ES-I3 (cell line): ENCODE measurements at regions not wholly inside any gene's neighbourhood (a gene's known extent, or its start where the extent isn't known, plus 50 kb on each side); places are given as distances from the start of the nearest gene placed in this dataset.
"Not testable (repeated sequence)": the region's sequence is repeated elsewhere in the genome, so short reads cannot be mapped to it uniquely, and the experiment has no call there.

Source experiments
- H3K36me3 ChIP-seq: 2 replicates; pipeline ENCODE4 v1.6.1; 2013; ENCODE audit warnings: mild to moderate bottlenecking, low read length, control low read depth, moderate library complexity; ENCODE audit not compliant: insufficient read depth
- H3K4me1 ChIP-seq: 2 replicates; pipeline ENCODE4 v1.6.1; 2013; ENCODE audit warnings: mild to moderate bottlenecking, control low read depth, low read length; ENCODE audit not compliant: insufficient read depth
- H3K9ac ChIP-seq: 2 replicates; pipeline ENCODE4 v1.6.1; 2013; ENCODE audit warnings: low read depth, mild to moderate bottlenecking, low read length, moderate library complexity
- H3K9me3 ChIP-seq: 2 replicates; pipeline ENCODE4 v1.6.1; 2013; ENCODE audit warnings: mild to moderate bottlenecking, low read length, moderate library complexity; ENCODE audit not compliant: control insufficient read depth, insufficient read depth

DNA sequence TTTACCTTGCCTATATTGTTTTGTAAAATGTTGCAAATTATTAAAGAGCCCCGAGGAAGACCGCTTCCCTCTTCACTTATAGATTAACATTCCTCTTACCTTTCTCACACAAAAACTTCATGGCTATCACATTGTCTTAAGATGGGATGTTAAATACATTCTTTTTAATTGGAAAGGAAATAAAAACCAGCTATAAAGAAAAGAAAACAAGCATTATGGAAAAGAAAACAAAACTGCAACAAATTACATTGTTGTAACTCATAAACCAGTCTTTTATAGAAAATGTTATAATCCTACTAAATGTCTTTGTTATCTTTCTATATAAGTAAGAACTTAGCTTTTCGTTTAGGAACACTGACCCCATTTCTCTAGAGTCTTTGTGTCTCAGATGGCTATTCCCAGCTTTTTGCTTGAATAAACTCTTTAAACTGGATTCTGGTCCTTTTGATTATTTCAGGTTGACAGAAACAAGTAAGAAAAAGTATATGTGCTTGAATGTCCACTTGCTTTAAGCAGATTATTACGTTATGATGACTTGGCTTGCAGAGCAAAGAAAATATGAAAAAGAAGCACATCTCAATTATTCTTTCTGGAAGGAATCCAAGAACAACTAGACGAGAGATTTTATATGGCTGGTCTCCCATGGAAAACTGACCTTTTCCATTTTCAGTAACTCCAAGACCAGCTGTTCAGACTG is 128.2 kb downstream of the AKR1D1 start:
- Histone ChIP-seq H3K9me3 (peaks cover 6% of the 10 kb centered on the region), H3K4me1 (peaks cover 30% of the 10 kb centered on the region), H3K9ac (no peak overlapping the region), H3K36me3 (no peaks in the 10 kb centered on the region)

DNA sequence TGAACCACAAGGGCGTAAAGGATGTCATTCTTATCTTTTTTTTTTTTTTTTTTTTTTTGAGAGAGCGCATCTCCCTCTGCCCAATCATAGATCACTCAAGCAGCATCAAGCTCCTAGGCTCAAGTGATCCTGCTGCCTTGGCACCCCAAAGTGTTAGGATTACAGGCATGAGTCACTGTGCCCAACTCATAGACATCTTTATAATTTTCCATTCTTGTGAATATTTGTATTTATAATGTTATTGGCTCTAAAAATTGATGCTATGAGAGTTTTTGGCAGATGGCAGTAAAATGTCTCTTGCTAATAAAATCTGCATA is 128.7 kb downstream of the AKR1D1 start:
- Histone ChIP-seq H3K9ac (no peak overlapping the region), H3K4me1 (peaks cover 30% of the 10 kb centered on the region), H3K36me3 (no peaks in the 10 kb centered on the region), H3K9me3 (peaks cover 11% of the 10 kb centered on the region)

DNA sequence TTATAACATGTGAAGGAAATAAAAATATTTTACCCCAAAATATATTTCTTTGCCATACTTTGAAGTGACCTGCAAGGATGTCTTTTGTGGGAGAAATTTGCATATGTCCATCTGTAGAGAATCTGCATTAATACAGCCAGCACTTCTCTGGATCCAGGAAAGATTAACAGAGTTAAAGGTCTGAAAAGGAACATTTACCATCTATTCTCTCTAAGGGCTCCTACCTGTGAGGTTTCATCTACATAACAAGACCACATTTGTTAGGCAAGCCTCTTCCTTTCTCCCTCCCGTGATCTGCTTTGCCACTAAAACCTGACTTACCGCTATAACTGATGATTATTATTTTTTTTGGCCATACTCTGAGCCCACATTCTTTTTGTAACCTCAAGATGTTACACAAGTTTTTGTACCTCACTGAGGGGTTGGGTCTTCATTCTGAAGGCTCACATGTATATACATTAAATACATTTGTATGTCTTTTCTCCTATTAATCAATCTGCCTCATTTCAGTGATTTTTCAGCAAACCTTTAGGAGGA is 129.4 kb downstream of the AKR1D1 start:
- Histone ChIP-seq H3K4me1 (peaks cover 30% of the 10 kb centered on the region), H3K36me3 (no peaks in the 10 kb centered on the region), H3K9ac (no peak overlapping the region), H3K9me3 (peaks cover 14% of the 10 kb centered on the region)

DNA sequence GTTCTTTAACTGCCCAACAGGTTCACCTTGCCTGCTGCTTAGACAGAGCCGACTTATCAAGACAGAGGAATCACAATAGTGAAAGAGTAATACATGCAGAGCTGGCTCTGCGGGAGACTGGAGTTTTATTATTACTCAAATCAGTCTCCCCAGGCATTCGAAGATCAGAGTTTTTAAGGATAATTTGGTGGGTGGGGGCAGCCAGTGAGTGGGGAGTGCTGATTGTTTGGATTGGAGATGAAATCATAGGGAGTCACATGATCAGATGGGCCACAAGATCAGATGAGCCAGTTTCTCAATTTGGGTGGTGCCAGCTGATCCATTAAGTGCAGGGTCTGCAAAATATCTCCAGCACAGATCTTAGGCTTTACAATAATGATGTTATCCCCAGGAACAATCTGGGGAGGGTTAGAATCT is 131.3 kb downstream of the AKR1D1 start:
- H3K4me1 ChIP-seq = peaks cover 30% of the 10 kb centered on the region
- H3K9ac ChIP-seq = no peak overlapping the region

DNA sequence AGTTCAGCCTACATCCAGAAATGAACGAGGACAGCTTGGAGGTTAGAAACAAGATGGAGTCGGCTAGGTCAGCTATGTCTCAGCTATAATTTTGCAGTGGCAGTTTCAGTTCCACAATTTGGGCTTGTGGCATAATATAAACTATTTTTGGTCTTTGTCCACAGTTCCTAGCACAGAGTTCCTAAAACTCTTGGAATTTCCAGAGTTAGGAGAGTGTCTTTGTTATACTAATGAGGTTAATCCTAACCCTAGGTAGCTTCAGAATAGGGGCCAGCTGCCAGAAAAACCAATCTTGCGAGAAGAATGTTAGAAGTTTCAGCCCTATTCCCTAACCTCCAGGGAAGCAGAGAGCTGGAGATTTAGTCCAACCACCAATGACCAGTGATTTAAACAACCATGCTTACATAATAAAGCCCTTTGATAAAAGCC is 131.9 kb downstream of the AKR1D1 start:
- H3K9ac ChIP-seq = no peak overlapping the region
- no peaks in the 10 kb centered on the region for H3K36me3 ChIP-seq
- H3K9me3 ChIP-seq = peaks cover 17% of the 10 kb centered on the region
- H3K4me1 ChIP-seq = peaks cover 28% of the 10 kb centered on the region

More for the DNA sequence above, 131.3 kb downstream of the AKR1D1 start:
- peaks cover 17% of the 10 kb centered on the region for H3K9me3 ChIP-seq
- H3K36me3 ChIP-seq = no peaks in the 10 kb centered on the region

DNA sequence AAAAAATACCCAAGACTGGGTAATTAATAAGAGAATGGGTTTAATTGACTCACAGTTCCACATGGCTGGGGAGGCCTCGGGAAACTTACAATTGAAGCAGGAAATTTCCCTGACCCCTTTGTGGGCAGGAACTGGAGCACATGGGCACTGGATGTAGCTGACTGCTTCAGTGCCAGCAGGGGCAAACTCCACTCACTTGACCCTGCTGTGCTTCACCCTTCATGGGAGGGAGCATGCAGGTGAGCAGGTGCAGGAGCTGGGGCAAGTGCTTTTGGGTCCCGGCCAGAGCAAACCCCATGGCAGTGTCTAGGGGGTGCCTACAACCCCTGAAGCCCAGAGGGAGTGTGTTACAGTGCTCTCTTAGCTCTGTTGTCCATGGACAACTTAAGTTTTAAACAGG is 132.6 kb downstream of the AKR1D1 start:
- H3K36me3 ChIP-seq = no peaks in the 10 kb centered on the region
- H3K9me3 ChIP-seq = peaks cover 17% of the 10 kb centered on the region
- peaks cover 22% of the 10 kb centered on the region for H3K4me1 ChIP-seq
- no peak overlapping the region for H3K9ac ChIP-seq

DNA sequence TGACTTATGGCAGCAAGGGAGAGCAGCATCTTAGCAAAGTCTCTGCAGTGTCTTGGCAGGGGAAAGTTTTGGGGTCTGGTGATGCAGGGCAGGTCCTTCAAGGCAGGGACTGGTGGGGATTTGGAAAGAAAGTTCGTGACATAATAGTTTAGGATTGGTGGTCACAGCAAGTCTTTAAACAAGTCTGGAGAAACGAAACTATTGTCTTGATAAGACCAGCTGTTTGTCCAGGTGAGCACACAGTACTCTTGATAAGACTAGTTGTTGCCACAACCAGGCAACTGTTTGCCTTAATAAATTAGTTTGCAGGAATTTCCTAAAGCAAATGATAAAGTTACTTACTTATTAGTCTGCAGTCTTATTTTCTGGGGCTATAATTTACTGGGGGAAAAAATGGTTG is 136.1 kb downstream of the AKR1D1 start:
- peaks cover 10% of the 10 kb centered on the region for H3K4me1 ChIP-seq
- H3K9ac ChIP-seq = no peak overlapping the region
- no peaks in the 10 kb centered on the region; the same call in 1 of the 2 replicates for H3K36me3 ChIP-seq
- H3K9me3 ChIP-seq = peaks cover 44% of the 10 kb centered on the region

DNA sequence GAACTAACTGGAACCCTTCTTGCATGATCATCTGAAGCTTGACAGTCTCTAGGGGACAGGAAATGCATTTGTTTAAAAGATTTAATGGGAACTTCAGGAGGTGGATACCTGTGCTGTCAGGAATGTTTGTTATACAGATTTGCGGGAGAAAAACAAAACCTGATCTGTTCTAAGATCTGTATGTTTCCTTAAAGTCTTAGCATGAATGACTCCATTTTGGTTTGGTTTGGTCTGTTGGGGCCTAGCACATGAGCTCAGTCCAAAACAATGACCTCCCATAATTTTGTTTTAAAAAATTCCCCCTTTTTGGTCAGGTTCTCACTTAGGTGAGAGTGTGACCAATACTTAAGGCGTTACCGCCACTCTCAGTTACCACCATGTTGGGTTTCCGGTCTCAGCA is 138.7 kb downstream of the AKR1D1 start:
- Histone ChIP-seq H3K36me3 (peaks cover 6% of the 10 kb centered on the region; the same call in 1 of the 2 replicates), H3K9ac (no peak overlapping the region), H3K9me3 (peaks cover 51% of the 10 kb centered on the region), H3K4me1 (no peaks in the 10 kb centered on the region)

DNA sequence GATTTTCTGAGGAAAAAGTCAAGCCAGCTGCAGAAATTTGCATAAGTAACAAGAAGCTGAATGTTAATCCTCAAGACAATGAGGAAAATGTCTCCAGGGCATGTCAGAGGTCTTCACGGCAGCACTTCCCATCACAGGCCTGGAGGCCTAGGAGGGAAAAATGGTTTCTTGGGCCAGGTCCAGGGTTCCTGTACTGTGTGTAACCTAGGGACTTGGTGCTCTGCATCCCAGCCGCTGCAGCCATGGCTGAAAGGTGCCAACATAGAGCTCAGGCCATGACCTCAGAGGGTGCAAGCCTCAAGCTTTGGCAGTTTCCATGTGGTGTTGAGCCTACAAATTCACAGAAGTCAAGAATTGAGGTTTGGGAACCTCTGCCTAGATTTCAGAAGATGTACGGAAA is 144.1 kb downstream of the AKR1D1 start:
- not testable (repeated sequence) for H3K36me3 ChIP-seq, H3K4me1 ChIP-seq, H3K9ac ChIP-seq
- peaks cover 78% of the 10 kb centered on the region for H3K9me3 ChIP-seq

DNA sequence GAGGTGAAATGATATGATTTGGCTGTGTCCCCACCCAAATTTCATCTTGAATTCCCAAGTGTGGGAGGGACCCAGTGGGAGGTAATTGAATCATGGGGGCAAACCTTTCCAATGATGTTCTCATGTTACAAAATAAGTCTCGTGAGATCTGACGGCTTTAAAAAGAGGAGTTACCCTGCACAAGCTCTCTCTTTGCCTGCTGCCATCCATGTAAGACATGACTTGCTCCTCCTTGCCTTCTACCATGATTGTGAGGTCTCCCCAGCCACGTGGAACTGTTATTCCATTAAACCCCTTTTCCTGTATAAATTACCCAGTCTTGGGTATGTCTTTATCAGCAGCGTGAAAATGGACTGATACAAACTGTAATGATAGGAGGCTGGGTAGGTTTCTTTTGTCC is 145.1 kb downstream of the AKR1D1 start:
- H3K9me3 ChIP-seq = peaks cover 69% of the 10 kb centered on the region

DNA sequence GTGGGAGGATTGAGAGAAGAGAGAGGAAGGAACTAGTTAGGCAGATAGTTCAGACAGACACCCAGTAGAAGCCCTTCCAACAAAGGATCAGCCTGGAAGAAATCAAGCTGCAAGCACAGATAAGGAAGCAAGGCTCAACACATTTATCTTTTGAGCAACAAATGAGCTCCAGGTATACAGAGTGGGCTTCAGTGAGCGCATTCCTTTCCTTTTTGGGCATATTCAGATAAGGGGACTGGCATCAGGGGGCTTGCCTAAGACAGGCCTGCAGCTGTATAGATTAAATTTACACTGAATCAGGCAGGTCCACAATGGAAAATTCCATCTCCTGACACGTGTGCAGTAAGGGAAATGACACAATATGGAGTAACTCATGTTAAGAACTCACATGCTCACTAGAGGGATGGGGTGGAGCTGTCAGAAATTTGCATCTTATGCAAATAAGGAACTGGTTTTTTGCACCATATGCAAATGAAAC is 147.2 kb downstream of the AKR1D1 start:
- no peak overlapping the region for H3K9ac ChIP-seq
- peaks cover 51% of the 10 kb centered on the region for H3K9me3 ChIP-seq
- no peaks in the 10 kb centered on the region for H3K36me3 ChIP-seq
- H3K4me1 ChIP-seq = no peaks in the 10 kb centered on the region

More for the DNA sequence above, 145.1 kb downstream of the AKR1D1 start:
- not testable (repeated sequence) for H3K4me1 ChIP-seq, H3K9ac ChIP-seq, H3K36me3 ChIP-seq

DNA sequence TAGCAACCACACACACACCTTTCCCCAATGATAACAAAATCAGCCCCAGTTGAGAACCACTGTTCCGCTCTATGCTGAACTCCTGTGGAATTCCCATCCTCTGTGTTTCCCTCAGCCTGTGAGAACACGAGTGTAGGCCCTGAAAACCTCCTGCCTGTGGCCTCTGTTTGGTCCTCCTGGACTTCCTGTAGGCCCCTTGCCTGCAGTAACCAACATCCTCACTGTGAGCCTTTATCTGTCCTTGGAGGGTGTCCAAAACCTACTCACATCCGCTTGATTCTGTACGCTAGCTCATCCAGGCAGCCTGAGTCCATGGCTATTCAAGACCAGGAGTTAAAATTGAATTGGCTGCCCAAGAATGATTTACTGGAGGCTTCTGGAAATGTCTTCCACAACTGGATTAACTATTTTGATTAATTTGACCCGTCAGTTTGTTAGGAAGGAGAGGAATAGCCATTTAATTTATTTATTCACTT is 149.8 kb downstream of the AKR1D1 start:
- peaks cover 38% of the 10 kb centered on the region for H3K9me3 ChIP-seq
- no peak overlapping the region for H3K9ac ChIP-seq
- no peaks in the 10 kb centered on the region for H3K36me3 ChIP-seq
- H3K4me1 ChIP-seq = no peaks in the 10 kb centered on the region

DNA sequence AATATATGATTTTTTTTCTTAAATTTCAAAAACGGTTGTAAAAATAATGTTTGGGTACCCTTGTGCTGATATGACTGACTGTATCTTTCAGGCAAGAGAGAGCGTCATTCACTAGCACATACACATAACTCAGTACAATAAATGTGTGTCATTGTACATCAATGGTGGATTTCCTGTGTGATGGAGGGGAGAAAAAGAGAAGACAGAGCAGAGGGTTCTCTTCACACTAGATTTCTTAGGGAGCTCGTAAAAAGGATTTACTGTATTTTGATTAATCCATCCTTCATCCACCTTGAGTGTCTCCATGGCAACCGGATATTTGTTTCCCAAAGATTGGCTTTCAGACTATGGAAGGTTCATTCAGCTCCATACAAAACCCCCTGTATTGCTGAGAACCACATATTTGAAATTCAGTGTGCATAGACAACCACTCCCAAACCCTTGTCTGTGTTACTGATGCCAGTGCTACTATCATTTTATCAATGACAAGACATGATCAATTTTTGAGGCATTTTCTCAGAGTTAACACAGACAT is 150.6 kb downstream of the AKR1D1 start:
- peaks cover 31% of the 10 kb centered on the region for H3K9me3 ChIP-seq
- no peaks in the 10 kb centered on the region for H3K4me1 ChIP-seq
- no peaks in the 10 kb centered on the region for H3K36me3 ChIP-seq
- H3K9ac ChIP-seq = no peak overlapping the region

DNA sequence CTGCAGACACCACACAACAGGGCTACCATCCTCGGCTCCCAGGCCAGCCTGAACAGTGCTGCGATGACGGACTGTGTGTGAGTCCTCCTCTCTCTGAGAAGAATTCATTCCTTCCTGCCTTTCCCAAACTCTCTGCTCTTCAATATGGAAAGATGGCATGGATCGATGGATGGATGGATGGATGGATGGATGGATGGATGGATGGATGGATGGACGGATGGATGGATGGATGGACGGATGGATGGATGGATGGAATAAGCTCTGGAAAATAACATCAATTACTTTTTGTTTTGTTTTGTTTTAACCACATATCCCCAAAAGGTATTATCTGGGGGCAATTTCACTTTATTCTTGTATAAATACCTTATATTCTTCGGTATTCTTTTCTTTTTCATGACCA is 151.9 kb downstream of the AKR1D1 start:
- H3K9ac ChIP-seq = no peak overlapping the region
- H3K9me3 ChIP-seq = peaks cover 29% of the 10 kb centered on the region
- no peaks in the 10 kb centered on the region for H3K36me3 ChIP-seq
- no peaks in the 10 kb centered on the region for H3K4me1 ChIP-seq

DNA sequence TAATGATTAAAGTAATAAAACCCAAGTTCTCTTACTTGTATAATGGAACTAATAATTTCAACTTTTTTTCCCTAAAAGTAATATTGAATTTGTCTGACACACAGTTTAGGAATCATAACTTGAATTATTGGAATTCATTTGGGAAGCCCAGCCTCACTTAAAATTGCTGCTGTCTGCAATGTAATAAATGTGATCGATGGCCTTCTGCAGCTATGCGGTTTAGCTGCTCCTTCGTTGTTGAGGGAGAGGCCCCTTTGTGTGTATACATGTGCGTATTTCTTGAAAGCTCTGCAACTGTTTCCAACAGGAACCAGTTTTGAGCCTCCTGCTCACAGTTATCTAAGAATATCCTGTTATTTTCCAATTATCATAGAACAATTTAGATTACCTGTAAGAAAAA is 152.5 kb downstream of the AKR1D1 start:
- H3K4me1 ChIP-seq = no peaks in the 10 kb centered on the region

More for the DNA sequence above, 152.5 kb downstream of the AKR1D1 start:
- no peak overlapping the region for H3K9ac ChIP-seq
- H3K9me3 ChIP-seq = peaks cover 22% of the 10 kb centered on the region
- no peaks in the 10 kb centered on the region for H3K36me3 ChIP-seq
